ENCODE measurements at regions not wholly inside any gene's neighbourhood (a gene's known extent, or its start where the extent isn't known, plus 50 kb on each side); places are given as distances from the start of the nearest gene placed in this dataset.

GRCh38 chr22:48825802-48826520 is 1001.7 kb downstream of the BRD1 start:
- Histone ChIP-seq H3K27me3 (peaks cover 0 to 75% of the 10 kb centered on the region in 2 donors), H3K4me3 (no peak overlapping the region), H3K27ac (no peak overlapping the region), H3K9me3 (peaks cover 0 to 2% of the 10 kb centered on the region in 2 donors), H3K36me3 (no peaks in the 10 kb centered on the region), H3K4me1 (no peaks in the 10 kb centered on the region)
- ATAC-seq (no peak), DNase-seq (peak in 1 of 4 donors; percentile 68)
- intact Hi-C loops (cut with DNase I): no loop called here
- no peak for TF ChIP-seq CTCF (IDR thresholded peaks at IDR 0.05)

GRCh38 chr22:48824712-48825651 is 1002.7 kb downstream of the BRD1 start:
- Histone ChIP-seq H3K36me3 (no peaks in the 10 kb centered on the region), H3K4me3 (no peak overlapping the region), H3K27ac (no peak overlapping the region), H3K27me3 (peaks cover 0 to 85% of the 10 kb centered on the region in 2 donors), H3K9me3 (no peaks in the 10 kb centered on the region), H3K4me1 (no peaks in the 10 kb centered on the region)
- TF ChIP-seq CTCF (IDR thresholded peaks at IDR 0.05): no peak
- ATAC-seq (no peak), DNase-seq (peak in 1 of 4 donors; percentile 54)
- intact Hi-C loops (cut with DNase I): no loop called here

GRCh38 chr22:48823941-48824340 is 1003.7 kb downstream of the BRD1 start:
- ATAC-seq (no peak), DNase-seq (no peak)
- intact Hi-C loops (cut with DNase I): no loop called here
- Histone ChIP-seq H3K4me1 (no peaks in the 10 kb centered on the region), H3K36me3 (no peaks in the 10 kb centered on the region), H3K9me3 (no peaks in the 10 kb centered on the region), H3K27me3 (peaks cover 0 to 95% of the 10 kb centered on the region in 2 donors), H3K27ac (no peak overlapping the region), H3K4me3 (no peak overlapping the region)
- no peak for TF ChIP-seq CTCF (IDR thresholded peaks at IDR 0.05)

- no peaks in the 10 kb centered on the region for H3K36me3 ChIP-seq
- peaks cover 0 to 85% of the 10 kb centered on the region in 2 donors for H3K27me3 ChIP-seq
- H3K27ac ChIP-seq: no peak overlapping the region
- peak in 1 of 4 donors; percentile 58 for DNase-seq
- TF ChIP-seq CTCF (IDR thresholded peaks at IDR 0.05): no peak
- intact Hi-C loops (cut with DNase I): no loop called here
- H3K4me1 ChIP-seq: no peaks in the 10 kb centered on the region
- no peaks in the 10 kb centered on the region for H3K9me3 ChIP-seq
- H3K4me3 ChIP-seq: no peak overlapping the region
- ATAC-seq: no peak
These were observed 1005.1 kb downstream of the BRD1 start for GRCh38 chr22:48822278-48823233.

All from left lung (tissue), 4 donors.